Heart left ventricle (tissue), 13 donors: ENCODE measurements at regions not wholly inside any gene's neighbourhood (a gene's known extent, or its start where the extent isn't known, plus 50 kb on each side); places are given as distances from the start of the nearest gene placed in this dataset.

Experiments
- POLR2A ChIP-seq, 2 donors: fragments of 450-650 bp; IDR thresholded peaks; one replicate each; pipeline ENCODE4 v1.6.1; 2017; ENCODE audit warnings: antibody characterized with exemption in 2 of 2, mild to moderate bottlenecking in 2 of 2, moderate library complexity in 2 of 2
- TF ChIP-seq, protein P1 (sequence below), 12 donors: fragments of 200-600 bp; sonication (generic) in 4 of 12; IDR thresholded peaks; one replicate each; pipeline versions ENCODE4 v1.5.0 to v1.8.0; 2018 to 2022; ENCODE audit warnings: antibody characterized with exemption in 12 of 12, mild to moderate bottlenecking in 5 of 12
- donor health status: ischemic (EF 13 %, LVEDD 7.1; RV severe dilation, severe dysfunction).
- donor health status: DM: no; HTN: yes; CAD: no.
- donor health status: DM: no; HTN: no; CAD: no.
- donor health status: ischemic (EF 25% LVEDD 6.9; RV normal size, moderate dysfunction).
- donor health status: ischemic (EF 25% LVEDD 5.7; RV mildly dilated, moderate dysfunction).
- donor health status: ischemic (EF 35%, LVEDD 5.7; RV mildly dilated, moderate dysfunction).
- donor health status: nonischemic (EF 11% LVEDD 7.7; RV severe dilation, severe dysfunction).
- donor health status: DM: yes; HTN: yes; CAD: no.
- donor health status: PGD.
- donor health status: ischemic (EF 29% LVEDD 5.4; RV normal size, mild dysfunction).
- donor health status: nonischemic (EF 23%, LVEDD 6.1; RV moderate dilation, normal function).

DNA sequence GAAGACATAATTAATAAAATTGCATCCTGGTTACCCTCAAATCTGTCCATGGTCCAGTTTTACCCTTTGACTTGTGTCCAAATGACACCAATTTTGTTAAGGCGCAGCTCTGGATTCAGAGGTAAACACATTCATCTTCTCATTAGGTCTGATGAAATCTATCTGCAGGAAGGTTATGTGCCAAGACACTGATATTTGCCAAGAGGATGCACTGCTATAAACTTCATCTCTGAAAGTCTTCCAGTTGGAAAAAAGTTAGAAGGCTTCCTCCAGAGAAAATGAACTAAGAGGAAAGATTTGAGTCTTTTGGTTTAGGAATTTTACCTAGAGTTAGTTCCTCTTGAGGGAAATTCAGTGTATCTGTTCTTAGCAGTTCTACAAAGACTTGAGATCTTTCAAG, 717.8 kb downstream of the DTWD2 start:
- TF ChIP-seq, protein P1, sequence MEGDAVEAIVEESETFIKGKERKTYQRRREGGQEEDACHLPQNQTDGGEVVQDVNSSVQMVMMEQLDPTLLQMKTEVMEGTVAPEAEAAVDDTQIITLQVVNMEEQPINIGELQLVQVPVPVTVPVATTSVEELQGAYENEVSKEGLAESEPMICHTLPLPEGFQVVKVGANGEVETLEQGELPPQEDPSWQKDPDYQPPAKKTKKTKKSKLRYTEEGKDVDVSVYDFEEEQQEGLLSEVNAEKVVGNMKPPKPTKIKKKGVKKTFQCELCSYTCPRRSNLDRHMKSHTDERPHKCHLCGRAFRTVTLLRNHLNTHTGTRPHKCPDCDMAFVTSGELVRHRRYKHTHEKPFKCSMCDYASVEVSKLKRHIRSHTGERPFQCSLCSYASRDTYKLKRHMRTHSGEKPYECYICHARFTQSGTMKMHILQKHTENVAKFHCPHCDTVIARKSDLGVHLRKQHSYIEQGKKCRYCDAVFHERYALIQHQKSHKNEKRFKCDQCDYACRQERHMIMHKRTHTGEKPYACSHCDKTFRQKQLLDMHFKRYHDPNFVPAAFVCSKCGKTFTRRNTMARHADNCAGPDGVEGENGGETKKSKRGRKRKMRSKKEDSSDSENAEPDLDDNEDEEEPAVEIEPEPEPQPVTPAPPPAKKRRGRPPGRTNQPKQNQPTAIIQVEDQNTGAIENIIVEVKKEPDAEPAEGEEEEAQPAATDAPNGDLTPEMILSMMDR (IDR thresholded peaks at IDR 0.05): no peak
- no peak for TF ChIP-seq POLR2A (IDR thresholded peaks at IDR 0.05)
